HL-60 (cell line): ENCODE measurements at regions not wholly inside any gene's neighbourhood (a gene's known extent, or its start where the extent isn't known, plus 50 kb on each side); places are given as distances from the start of the nearest gene placed in this dataset.

Experiments
- DNase-seq, 2 experiments: peaks; one replicate each; pipeline ENCODE4 v3.0.0-alpha.2; 2010 to 2020; ENCODE audit warnings: low read depth in 1 of 2, low spot score in 1 of 2
- H3K27ac ChIP-seq: fragments of 250-450 bp; sonication (Bioruptor Pico); replicated peaks from 2 replicates; pipeline ENCODE4 v1.5.1; 2020; ENCODE audit warnings: mild to moderate bottlenecking, moderate library complexity
- H3K27me3 ChIP-seq: fragments of 250-450 bp; sonication (Bioruptor Pico); 2 replicates; pipeline ENCODE4 v1.5.1; 2021; ENCODE audit warnings: mild to moderate bottlenecking, moderate library complexity; ENCODE audit not compliant: insufficient read depth, poor library complexity, severe bottlenecking
- H3K4me3 ChIP-seq: replicated peaks from 2 replicates; pipeline ENCODE4 v1.5.1; 2011; ENCODE audit warnings: mild to moderate bottlenecking, control low read depth, low read length; ENCODE audit not compliant: insufficient read depth
- GABPA ChIP-seq: IDR thresholded peaks from 2 replicates; pipeline ENCODE4 v1.6.1; 2012; ENCODE audit warnings: low read depth
- POLR2AphosphoS5 ChIP-seq: IDR thresholded peaks from 2 replicates; pipeline ENCODE4 v1.6.1; 2012; ENCODE audit warnings: low read depth
- REST ChIP-seq: IDR thresholded peaks from 2 replicates; pipeline ENCODE4 v1.6.1; 2012; ENCODE audit warnings: low read depth; ENCODE audit not compliant: insufficient replicate concordance
- SPI1 ChIP-seq: IDR thresholded peaks from 2 replicates; pipeline ENCODE4 v1.6.1; 2012; ENCODE audit warnings: low read depth, mild to moderate bottlenecking, borderline replicate concordance
- TF ChIP-seq, protein P1 (sequence below): IDR thresholded peaks from one replicate; pipeline ENCODE4 v1.5.1; 2011; ENCODE audit warnings: low read length, control low read depth, inconsistent platforms; ENCODE audit not compliant: insufficient read depth

DNA sequence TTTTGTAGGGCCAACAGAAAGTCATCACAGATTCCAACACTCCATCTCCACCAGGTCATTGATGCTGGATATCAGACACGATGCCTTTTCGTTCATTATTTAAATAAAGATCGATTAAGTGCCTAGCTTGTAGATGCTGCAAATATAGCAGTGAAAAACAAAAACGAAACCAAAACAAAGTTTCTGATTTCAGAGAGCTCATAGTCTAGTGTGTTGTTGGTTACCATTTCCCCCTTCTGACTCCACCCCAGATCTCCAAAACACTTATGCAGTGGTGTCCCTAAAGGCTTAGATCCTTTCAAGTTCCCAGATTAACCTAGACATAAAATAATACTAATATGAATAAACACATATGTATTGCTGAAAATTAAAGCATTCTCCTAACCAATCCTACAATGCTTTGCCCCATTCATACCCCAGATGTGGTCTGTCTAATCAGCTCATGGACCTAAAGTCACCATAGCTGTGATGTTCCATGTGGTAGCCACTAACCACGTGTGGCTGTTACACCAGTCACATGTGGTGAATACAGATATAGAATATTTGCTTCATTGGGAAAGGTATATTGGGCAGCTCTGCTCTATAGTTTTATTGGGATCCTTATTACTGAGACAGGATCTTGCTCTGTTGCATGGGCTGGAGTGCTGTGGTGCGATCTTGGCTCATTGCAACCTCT, 787.2 kb downstream of the TDRD15 start:
- DNase-seq, result no peak
- Histone ChIP-seq H3K27me3 (no peaks in the 10 kb centered on the region), H3K4me3 (no peak overlapping the region), H3K27ac (no peak overlapping the region)
- TF ChIP-seq, protein P1, sequence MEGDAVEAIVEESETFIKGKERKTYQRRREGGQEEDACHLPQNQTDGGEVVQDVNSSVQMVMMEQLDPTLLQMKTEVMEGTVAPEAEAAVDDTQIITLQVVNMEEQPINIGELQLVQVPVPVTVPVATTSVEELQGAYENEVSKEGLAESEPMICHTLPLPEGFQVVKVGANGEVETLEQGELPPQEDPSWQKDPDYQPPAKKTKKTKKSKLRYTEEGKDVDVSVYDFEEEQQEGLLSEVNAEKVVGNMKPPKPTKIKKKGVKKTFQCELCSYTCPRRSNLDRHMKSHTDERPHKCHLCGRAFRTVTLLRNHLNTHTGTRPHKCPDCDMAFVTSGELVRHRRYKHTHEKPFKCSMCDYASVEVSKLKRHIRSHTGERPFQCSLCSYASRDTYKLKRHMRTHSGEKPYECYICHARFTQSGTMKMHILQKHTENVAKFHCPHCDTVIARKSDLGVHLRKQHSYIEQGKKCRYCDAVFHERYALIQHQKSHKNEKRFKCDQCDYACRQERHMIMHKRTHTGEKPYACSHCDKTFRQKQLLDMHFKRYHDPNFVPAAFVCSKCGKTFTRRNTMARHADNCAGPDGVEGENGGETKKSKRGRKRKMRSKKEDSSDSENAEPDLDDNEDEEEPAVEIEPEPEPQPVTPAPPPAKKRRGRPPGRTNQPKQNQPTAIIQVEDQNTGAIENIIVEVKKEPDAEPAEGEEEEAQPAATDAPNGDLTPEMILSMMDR, result no peak
- no peak for TF ChIP-seq GABPA
- no peak for TF ChIP-seq SPI1
- TF ChIP-seq POLR2AphosphoS5, result no peak
- TF ChIP-seq REST, result no peak

- TF ChIP-seq POLR2AphosphoS5 (no peak), REST (no peak), GABPA (no peak), SPI1 (no peak)
- TF ChIP-seq, protein P1, result no peak
- Histone ChIP-seq H3K27me3 (no peaks in the 10 kb centered on the region), H3K27ac (no peak overlapping the region), H3K4me3 (no peak overlapping the region)
- no peak for DNase-seq
These were observed 788.6 kb downstream of the TDRD15 start for GRCh38 chr2:21912405-21912804.

DNA sequence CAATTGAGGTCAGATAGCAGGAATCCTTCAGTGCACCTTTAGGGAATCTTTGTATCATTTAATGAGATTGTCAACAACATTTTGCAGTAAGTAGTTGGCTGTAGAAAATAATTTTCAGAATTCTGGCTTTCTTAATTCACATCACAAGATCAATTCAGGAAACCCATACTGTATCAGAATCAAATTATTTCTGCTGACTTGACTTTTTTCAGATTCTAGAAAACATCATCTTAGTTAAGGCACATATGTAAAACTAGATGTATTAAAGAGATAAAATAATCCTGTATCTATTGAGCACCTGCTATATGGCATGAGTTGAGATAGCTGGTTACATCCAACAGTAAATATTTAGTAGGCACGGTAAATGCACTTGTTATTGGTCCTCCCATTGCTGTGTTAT, 791.4 kb downstream of the TDRD15 start:
- no peak for TF ChIP-seq POLR2AphosphoS5
- no peak for TF ChIP-seq SPI1
- TF ChIP-seq GABPA, result no peak
- TF ChIP-seq REST, result no peak
- TF ChIP-seq, protein P1, result no peak
- no peak overlapping the region for H3K27ac ChIP-seq
- no peak overlapping the region for H3K4me3 ChIP-seq
- DNase-seq, result no peak
- no peaks in the 10 kb centered on the region for H3K27me3 ChIP-seq
